ENCODE measurements at regions not wholly inside any gene's neighbourhood (a gene's known extent, or its start where the extent isn't known, plus 50 kb on each side); places are given as distances from the start of the nearest gene placed in this dataset.

DNA sequence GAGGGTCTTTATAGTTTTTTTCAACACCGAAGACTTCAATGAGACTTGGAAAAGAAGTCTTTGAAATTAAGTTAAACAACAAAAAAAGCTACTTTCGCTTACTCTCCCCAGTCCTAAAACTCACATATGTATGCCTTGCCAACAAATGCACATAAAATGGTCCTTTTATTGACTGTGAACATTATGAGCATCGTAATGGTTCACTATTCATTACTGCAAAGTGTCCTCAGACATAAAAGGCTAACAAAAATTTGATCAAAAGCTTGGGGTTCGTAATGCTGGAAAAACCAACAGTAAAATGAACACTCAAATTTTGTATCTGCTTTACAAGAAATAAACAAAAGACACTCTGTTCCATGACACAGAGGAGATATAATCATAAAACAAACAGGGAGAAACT, 285.3 kb upstream of the SLC8A1 start:
- TF ChIP-seq CTCF (conservative IDR thresholded peaks at IDR 0.05 in 1 of 2, IDR thresholded peaks at IDR 0.05 in 1 of 2; ENCODE audit: low read depth in 1 of 2, low read length in 2 of 2): no peak
- no peak for TF ChIP-seq EZH2 (IDR thresholded peaks at IDR 0.05; ENCODE audit: low read length, missing control alignments)

Measured in fibroblast of lung (primary cell).